ENCODE measurements at regions not wholly inside any gene's neighbourhood (a gene's known extent, or its start where the extent isn't known, plus 50 kb on each side); places are given as distances from the start of the nearest gene placed in this dataset.

DNA sequence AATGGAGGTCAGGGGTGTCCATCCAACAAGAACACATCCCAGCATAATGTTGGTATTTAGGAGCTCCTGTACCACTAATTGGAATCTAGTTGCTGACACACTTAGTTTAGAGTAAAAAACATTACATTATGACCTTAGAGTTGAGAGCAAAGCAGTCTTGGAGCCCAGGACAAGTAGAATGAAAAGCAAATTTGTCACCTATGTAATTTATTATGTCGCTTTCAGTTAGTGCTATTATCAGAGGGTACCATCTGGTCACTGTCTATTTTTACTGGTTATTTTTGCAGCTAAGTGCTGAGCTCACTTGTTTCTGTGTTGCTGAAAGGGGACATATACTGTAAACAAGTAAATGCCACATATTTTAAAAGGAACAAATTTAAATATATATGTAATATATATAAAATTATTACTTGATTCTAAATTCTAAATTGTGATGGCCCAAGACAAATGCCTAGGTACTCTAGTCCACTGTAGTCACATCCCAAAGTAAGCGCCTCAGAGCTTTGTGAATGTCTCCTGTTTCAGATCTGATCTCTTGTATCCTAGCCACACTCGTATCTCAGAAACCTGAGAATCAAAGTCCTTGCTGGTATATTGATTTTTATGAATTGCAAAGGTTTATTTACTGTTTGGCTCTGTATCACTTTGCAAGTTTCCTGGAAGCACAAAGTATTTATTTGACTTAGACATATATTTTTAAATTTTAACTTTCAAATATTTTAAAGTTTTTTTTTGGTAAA is 148.6 kb upstream of the MAN1A1 start (continued):
- TF ChIP-seq, protein P1, sequence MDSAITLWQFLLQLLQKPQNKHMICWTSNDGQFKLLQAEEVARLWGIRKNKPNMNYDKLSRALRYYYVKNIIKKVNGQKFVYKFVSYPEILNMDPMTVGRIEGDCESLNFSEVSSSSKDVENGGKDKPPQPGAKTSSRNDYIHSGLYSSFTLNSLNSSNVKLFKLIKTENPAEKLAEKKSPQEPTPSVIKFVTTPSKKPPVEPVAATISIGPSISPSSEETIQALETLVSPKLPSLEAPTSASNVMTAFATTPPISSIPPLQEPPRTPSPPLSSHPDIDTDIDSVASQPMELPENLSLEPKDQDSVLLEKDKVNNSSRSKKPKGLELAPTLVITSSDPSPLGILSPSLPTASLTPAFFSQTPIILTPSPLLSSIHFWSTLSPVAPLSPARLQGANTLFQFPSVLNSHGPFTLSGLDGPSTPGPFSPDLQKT (CRISPR knock-in tag; IDR thresholded peaks at IDR 0.05; ENCODE audit: borderline replicate concordance), result no peak
- TF ChIP-seq ZMYM3 (CRISPR knock-in tag; IDR thresholded peaks at IDR 0.05) (no peak), TCF12 (IDR thresholded peaks at IDR 0.05) (no peak), TCF12 (CRISPR knock-in tag; IDR thresholded peaks at IDR 0.05) (no peak), KMT2B (CRISPR knock-in tag; IDR thresholded peaks at IDR 0.05) (no peak), ZNF34 (CRISPR knock-in tag; IDR thresholded peaks at IDR 0.05; ENCODE audit: borderline replicate concordance) (no peak), PAX8 (CRISPR knock-in tag; IDR thresholded peaks at IDR 0.05; ENCODE audit: borderline replicate concordance) (no peak), ETV5 (CRISPR knock-in tag; IDR thresholded peaks at IDR 0.05; ENCODE audit: borderline replicate concordance) (peak; percentile 51; the same call in 1 of the 2 replicates), SALL2 (CRISPR knock-in tag; IDR thresholded peaks at IDR 0.05) (no peak), ZNF724P (CRISPR knock-in tag; IDR thresholded peaks at IDR 0.05; ENCODE audit: borderline replicate concordance) (no peak), BCL6 (CRISPR knock-in tag; IDR thresholded peaks at IDR 0.05) (peak; percentile 97), YY1 (IDR thresholded peaks at IDR 0.05; ENCODE audit: insufficient read depth, insufficient replicate concordance, low read depth, low read length) (no peak), HOXA9 (CRISPR knock-in tag; IDR thresholded peaks at IDR 0.05; ENCODE audit: borderline replicate concordance) (no peak), TSC22D2 (CRISPR knock-in tag; IDR thresholded peaks at IDR 0.05; ENCODE audit: borderline replicate concordance) (no peak), AHR (CRISPR knock-in tag; IDR thresholded peaks at IDR 0.05) (no peak), SP1 (IDR thresholded peaks at IDR 0.05) (no peak), SP1 (CRISPR knock-in tag; IDR thresholded peaks at IDR 0.05) (no peak), ZNF619 (CRISPR knock-in tag; IDR thresholded peaks at IDR 0.05) (no peak), ZNF670 (CRISPR knock-in tag; IDR thresholded peaks at IDR 0.05; ENCODE audit: borderline replicate concordance) (no peak), PCBP1 (IDR thresholded peaks at IDR 0.05; ENCODE audit: borderline replicate concordance, low read depth, low read length) (no peak), ZKSCAN1 (IDR thresholded peaks at IDR 0.05; ENCODE audit: low read length) (no peak), ZNF780A (CRISPR knock-in tag; IDR thresholded peaks at IDR 0.05) (no peak), ARNTL (CRISPR knock-in tag; IDR thresholded peaks at IDR 0.05) (no peak)
- TF ChIP-seq, protein P2, sequence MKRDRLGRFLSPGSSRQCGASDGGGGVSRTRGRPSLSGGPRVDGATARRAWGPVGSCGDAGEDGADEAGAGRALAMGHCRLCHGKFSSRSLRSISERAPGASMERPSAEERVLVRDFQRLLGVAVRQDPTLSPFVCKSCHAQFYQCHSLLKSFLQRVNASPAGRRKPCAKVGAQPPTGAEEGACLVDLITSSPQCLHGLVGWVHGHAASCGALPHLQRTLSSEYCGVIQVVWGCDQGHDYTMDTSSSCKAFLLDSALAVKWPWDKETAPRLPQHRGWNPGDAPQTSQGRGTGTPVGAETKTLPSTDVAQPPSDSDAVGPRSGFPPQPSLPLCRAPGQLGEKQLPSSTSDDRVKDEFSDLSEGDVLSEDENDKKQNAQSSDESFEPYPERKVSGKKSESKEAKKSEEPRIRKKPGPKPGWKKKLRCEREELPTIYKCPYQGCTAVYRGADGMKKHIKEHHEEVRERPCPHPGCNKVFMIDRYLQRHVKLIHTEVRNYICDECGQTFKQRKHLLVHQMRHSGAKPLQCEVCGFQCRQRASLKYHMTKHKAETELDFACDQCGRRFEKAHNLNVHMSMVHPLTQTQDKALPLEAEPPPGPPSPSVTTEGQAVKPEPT (CRISPR knock-in tag; IDR thresholded peaks at IDR 0.05; ENCODE audit: low read depth), result no peak
- TF ChIP-seq, protein P3, sequence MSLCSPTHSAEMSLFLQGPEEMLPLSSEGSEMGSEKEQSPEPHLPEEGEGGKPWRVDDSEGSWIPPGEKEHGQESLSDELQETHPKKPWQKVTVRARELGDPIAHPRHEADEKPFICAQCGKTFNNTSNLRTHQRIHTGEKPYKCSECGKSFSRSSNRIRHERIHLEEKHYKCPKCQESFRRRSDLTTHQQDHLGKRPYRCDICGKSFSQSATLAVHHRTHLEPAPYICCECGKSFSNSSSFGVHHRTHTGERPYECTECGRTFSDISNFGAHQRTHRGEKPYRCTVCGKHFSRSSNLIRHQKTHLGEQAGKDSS (CRISPR knock-in tag; IDR thresholded peaks at IDR 0.05; ENCODE audit: borderline replicate concordance, low read depth), result no peak
- TF ChIP-seq, protein P4, sequence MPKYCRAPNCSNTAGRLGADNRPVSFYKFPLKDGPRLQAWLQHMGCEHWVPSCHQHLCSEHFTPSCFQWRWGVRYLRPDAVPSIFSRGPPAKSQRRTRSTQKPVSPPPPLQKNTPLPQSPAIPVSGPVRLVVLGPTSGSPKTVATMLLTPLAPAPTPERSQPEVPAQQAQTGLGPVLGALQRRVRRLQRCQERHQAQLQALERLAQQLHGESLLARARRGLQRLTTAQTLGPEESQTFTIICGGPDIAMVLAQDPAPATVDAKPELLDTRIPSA (CRISPR knock-in tag; IDR thresholded peaks at IDR 0.05; ENCODE audit: borderline replicate concordance), result no peak
- TF ChIP-seq, protein P5, sequence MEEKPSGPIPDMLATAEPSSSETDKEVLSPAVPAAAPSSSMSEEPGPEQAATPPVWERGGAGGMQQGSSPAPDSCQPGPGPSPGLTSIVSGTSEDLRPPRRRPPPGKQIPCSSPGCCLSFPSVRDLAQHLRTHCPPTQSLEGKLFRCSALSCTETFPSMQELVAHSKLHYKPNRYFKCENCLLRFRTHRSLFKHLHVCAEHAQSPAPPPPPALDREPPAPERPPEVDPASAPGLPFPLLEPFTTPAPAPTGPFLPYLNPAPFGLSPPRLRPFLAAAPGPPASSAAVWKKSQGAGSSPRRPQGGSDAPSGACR (CRISPR knock-in tag; IDR thresholded peaks at IDR 0.05), result no peak
